ENCODE measurements at regions not wholly inside any gene's neighbourhood (a gene's known extent, or its start where the extent isn't known, plus 50 kb on each side); places are given as distances from the start of the nearest gene placed in this dataset.

- H3K27ac ChIP-seq (ENCODE audit: low read depth): no peak overlapping the region
- no peak overlapping the region; the same call in 1 of the 2 replicates for H2AFZ ChIP-seq
- no peaks in the 10 kb centered on the region for H3K36me3 ChIP-seq (ENCODE audit: insufficient read depth)
- H3F3A ChIP-seq (replicated peaks; ENCODE audit: low read depth): no peaks in the 10 kb centered on the region
- H3K9me3 Mint-ChIP-seq: 0 out of 3 replicates have a peak, but pooled peaks cover 6% of the 10 kb centered on the region
- no peaks in the 10 kb centered on the region for H3K79me2 ChIP-seq (replicated peaks; ENCODE audit: insufficient read depth)
- no peaks in the 10 kb centered on the region for H4K20me1 ChIP-seq (replicated peaks; ENCODE audit: insufficient read depth)
- no peaks in the 10 kb centered on the region for H3K9me2 ChIP-seq (ENCODE audit: insufficient read depth)
- H3K4me3 Mint-ChIP-seq: no peak overlapping the region
- peaks cover 18% of the 10 kb centered on the region for H3K27me3 Mint-ChIP-seq (ENCODE audit: insufficient read depth, low read depth, poor library complexity)
- no peak overlapping the region for H3K4me2 ChIP-seq
- no peak for TF ChIP-seq CREB1 (CRISPR knock-in tag; IDR thresholded peaks at IDR 0.05; ENCODE audit: low read depth)
- TF ChIP-seq ZNF331 (CRISPR knock-in tag; IDR thresholded peaks at IDR 0.05; ENCODE audit: low read depth): no peak
- TF ChIP-seq EZH2 (IDR thresholded peaks at IDR 0.05; ENCODE audit: low read depth, unreplicated experiment): no peak
- TF ChIP-seq STAT1 (IDR thresholded peaks at IDR 0.05; ENCODE audit: unreplicated experiment): no peak
- TF ChIP-seq, protein P1, sequence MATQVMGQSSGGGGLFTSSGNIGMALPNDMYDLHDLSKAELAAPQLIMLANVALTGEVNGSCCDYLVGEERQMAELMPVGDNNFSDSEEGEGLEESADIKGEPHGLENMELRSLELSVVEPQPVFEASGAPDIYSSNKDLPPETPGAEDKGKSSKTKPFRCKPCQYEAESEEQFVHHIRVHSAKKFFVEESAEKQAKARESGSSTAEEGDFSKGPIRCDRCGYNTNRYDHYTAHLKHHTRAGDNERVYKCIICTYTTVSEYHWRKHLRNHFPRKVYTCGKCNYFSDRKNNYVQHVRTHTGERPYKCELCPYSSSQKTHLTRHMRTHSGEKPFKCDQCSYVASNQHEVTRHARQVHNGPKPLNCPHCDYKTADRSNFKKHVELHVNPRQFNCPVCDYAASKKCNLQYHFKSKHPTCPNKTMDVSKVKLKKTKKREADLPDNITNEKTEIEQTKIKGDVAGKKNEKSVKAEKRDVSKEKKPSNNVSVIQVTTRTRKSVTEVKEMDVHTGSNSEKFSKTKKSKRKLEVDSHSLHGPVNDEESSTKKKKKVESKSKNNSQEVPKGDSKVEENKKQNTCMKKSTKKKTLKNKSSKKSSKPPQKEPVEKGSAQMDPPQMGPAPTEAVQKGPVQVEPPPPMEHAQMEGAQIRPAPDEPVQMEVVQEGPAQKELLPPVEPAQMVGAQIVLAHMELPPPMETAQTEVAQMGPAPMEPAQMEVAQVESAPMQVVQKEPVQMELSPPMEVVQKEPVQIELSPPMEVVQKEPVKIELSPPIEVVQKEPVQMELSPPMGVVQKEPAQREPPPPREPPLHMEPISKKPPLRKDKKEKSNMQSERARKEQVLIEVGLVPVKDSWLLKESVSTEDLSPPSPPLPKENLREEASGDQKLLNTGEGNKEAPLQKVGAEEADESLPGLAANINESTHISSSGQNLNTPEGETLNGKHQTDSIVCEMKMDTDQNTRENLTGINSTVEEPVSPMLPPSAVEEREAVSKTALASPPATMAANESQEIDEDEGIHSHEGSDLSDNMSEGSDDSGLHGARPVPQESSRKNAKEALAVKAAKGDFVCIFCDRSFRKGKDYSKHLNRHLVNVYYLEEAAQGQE (IDR thresholded peaks at IDR 0.05; ENCODE audit: unreplicated experiment): no peak
- TF ChIP-seq, protein P2, sequence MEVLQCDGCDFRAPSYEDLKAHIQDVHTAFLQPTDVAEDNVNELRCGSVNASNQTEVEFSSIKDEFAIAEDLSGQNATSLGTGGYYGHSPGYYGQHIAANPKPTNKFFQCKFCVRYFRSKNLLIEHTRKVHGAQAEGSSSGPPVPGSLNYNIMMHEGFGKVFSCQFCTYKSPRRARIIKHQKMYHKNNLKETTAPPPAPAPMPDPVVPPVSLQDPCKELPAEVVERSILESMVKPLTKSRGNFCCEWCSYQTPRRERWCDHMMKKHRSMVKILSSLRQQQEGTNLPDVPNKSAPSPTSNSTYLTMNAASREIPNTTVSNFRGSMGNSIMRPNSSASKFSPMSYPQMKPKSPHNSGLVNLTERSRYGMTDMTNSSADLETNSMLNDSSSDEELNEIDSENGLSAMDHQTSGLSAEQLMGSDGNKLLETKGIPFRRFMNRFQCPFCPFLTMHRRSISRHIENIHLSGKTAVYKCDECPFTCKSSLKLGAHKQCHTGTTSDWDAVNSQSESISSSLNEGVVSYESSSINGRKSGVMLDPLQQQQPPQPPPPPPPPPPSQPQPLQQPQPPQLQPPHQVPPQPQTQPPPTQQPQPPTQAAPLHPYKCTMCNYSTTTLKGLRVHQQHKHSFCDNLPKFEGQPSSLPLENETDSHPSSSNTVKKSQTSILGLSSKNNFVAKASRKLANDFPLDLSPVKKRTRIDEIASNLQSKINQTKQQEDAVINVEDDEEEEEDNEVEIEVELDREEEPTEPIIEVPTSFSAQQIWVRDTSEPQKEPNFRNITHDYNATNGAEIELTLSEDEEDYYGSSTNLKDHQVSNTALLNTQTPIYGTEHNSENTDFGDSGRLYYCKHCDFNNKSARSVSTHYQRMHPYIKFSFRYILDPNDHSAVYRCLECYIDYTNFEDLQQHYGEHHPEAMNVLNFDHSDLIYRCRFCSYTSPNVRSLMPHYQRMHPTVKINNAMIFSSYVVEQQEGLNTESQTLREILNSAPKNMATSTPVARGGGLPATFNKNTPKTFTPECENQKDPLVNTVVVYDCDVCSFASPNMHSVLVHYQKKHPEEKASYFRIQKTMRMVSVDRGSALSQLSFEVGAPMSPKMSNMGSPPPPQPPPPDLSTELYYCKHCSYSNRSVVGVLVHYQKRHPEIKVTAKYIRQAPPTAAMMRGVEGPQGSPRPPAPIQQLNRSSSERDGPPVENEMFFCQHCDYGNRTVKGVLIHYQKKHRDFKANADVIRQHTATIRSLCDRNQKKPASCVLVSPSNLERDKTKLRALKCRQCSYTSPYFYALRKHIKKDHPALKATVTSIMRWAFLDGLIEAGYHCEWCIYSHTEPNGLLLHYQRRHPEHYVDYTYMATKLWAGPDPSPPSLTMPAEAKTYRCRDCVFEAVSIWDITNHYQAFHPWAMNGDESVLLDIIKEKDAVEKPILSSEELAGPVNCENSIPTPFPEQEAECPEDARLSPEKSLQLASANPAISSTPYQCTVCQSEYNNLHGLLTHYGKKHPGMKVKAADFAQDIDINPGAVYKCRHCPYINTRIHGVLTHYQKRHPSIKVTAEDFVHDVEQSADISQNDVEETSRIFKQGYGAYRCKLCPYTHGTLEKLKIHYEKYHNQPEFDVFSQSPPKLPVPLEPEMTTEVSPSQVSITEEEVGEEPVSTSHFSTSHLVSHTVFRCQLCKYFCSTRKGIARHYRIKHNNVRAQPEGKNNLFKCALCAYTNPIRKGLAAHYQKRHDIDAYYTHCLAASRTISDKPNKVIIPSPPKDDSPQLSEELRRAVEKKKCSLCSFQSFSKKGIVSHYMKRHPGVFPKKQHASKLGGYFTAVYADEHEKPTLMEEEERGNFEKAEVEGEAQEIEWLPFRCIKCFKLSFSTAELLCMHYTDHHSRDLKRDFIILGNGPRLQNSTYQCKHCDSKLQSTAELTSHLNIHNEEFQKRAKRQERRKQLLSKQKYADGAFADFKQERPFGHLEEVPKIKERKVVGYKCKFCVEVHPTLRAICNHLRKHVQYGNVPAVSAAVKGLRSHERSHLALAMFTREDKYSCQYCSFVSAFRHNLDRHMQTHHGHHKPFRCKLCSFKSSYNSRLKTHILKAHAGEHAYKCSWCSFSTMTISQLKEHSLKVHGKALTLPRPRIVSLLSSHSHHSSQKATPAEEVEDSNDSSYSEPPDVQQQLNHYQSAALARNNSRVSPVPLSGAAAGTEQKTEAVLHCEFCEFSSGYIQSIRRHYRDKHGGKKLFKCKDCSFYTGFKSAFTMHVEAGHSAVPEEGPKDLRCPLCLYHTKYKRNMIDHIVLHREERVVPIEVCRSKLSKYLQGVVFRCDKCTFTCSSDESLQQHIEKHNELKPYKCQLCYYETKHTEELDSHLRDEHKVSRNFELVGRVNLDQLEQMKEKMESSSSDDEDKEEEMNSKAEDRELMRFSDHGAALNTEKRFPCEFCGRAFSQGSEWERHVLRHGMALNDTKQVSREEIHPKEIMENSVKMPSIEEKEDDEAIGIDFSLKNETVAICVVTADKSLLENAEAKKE (CRISPR knock-in tag; IDR thresholded peaks at IDR 0.05): no peak
- no peak for TF ChIP-seq JUNB (IDR thresholded peaks at IDR 0.05; ENCODE audit: unreplicated experiment)
- TF ChIP-seq ZNF114 (CRISPR knock-in tag; IDR thresholded peaks at IDR 0.05): no peak
- TF ChIP-seq NANOG (IDR thresholded peaks at IDR 0.05; ENCODE audit: borderline replicate concordance): no peak
- no peak for TF ChIP-seq EZH2phosphoT487 (IDR thresholded peaks at IDR 0.05; ENCODE audit: unreplicated experiment)
- no peak for TF ChIP-seq POLR2AphosphoS5 (IDR thresholded peaks at IDR 0.05; ENCODE audit: low read depth)
- TF ChIP-seq ETS1 (IDR thresholded peaks at IDR 0.05): no peak
- no peak overlapping the region for H3K4me3 ChIP-seq
- DNase-seq (ENCODE audit: low spot score) (no peak), ATAC-seq (no peak)
- peaks cover 30% of the 10 kb centered on the region for H3K4me1 Mint-ChIP-seq
- H3K4me1 ChIP-seq (ENCODE audit: insufficient read depth): peaks cover 17% of the 10 kb centered on the region
- H3K36me3 Mint-ChIP-seq (ENCODE audit: low read depth): no peaks in the 10 kb centered on the region
- H3K27ac Mint-ChIP-seq: no peak overlapping the region
- H3K27me3 ChIP-seq (ENCODE audit: insufficient read depth): no peaks in the 10 kb centered on the region
These were observed 358.3 kb downstream of the SHQ1 start for GRCh38 chr3:72489901-72490300.
